GM04504 (cell line): ENCODE measurements at regions not wholly inside any gene's neighbourhood (a gene's known extent, or its start where the extent isn't known, plus 50 kb on each side); places are given as distances from the start of the nearest gene placed in this dataset.
"Not testable (repeated sequence)": the region's sequence is repeated elsewhere in the genome, so short reads cannot be mapped to it uniquely, and the experiment has no call there.

ENCODE experiments used
- DNase-seq: peaks from one replicate; pipeline ENCODE4 v3.0.0-alpha.2; 2012; ENCODE audit warnings: low read depth

GRCh38 chr6:82118150-82118562, 129.4 kb downstream of the IBTK start:
- no peak for DNase-seq

- DNase-seq = no peak
Measured at GRCh38 chr6:82114748-82115147, 132.8 kb downstream of the IBTK start.

- no peak for DNase-seq
Measured at GRCh38 chr6:82113231-82113630, 134.3 kb downstream of the IBTK start.

GRCh38 chr6:82111818-82112217, 135.7 kb downstream of the IBTK start:
- DNase-seq = no peak

DNA sequence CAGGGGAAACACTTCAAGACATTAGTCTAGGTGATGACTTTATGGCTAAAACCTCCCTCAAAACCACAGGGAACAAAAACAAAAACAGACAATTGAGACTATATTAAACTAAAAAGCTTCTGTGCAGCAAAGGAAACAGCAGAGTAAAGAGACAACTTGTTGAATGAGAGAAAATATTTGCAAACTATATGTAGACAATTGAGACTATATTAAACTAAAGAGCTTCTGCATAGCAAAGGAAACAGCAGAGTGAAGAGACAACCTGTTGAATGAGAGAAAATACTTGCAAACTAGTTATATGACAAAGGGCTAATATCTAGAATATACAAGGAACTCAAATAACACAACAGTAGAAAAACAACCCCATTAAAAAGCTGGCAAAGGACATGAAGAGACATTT, 136.4 kb downstream of the IBTK start:
- no peak for DNase-seq

DNA sequence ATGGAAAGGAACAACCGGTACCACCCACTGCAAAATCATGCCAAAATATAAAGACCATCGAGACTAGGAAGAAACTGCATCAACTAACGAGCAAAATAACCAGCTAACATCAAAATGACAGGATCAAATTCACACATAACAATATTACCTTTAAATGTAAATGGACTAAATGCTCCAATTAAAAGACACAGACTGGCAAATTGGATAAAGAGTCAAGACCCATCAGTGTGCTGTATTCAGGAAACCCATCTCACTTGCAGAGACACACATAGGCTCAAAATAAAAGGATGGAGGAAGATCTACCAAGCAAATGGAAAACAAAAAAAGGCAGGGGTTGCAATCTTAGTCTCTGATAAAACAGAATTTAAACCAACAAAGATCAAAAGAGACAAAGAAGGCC, 144.4 kb downstream of the IBTK start:
- not testable (repeated sequence) for DNase-seq

DNA sequence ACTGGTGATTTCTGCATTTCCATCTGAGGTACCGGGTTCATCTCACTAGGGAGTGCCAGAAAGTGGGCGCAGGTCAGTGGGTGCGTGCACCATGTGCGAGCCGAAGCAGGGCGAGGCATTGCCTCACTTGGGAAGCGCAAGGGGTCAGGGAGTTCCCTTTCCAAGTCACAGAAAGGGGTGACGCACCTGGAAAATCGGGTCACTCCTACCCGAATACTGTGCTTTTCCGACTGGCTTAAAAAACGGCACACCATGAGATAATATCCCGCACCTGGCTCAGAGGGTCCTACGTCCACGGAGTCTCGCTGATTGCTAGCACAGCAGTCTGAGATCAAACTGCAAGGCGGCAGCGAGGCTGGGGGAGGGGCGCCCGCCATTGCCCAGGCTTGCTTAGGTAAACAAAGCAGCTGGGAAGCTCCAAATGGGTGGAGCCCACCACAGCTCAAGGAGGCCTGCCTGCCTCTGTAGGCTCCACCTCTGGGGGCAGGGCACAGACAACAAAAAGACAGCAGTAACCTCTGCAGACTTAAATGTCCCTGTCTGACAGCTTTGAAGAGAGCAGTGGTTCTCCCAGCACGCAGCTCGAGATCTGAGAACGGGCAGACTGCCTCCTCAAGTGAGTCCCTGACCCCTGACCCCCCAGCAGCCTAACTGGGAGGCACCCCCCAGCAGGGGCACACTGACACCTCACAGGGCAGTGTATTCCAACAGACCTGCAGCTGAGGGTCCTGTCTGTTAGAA, 146.0 kb downstream of the IBTK start:
- not testable (repeated sequence) for DNase-seq

DNA sequence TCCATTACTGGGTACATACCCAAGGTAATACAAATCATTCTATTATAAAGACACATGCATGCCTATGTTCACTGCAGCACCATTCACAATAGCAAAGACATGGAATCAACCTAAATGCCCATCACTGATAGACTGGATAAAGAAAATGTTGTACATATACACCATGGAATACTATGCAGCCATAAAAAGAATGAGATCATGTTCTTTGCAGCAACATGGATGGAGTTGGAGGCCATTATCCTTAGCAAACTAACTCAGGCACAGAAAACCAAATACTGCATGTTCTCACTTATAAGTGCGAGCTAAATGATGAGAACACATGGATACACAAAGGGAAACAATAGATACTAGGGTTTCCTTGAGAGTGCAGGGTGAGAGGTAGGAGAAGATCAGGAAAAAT, 146.8 kb downstream of the IBTK start:
- not testable (repeated sequence) for DNase-seq

DNA sequence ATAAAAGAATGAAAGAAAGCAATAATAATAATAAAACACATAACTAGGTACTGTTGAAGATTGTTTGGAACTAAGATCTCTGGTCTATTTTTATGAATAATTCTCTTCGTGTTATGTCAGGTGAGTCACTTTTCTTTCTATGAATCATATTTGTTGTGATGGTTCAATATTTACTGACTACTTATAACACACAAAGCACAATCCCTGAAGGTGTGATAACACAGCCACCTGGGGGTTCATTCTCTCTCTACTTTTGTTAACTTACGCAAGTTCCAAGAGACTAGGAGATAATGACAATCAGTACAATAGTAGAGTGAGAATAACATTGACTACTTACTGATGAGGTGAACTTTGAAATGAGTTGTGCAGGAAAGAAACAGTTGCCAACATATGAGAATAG, 149.9 kb downstream of the IBTK start:
- DNase-seq = no peak

GRCh38 chr6:82095091-82095490, 152.5 kb downstream of the IBTK start:
- no peak for DNase-seq

GRCh38 chr6:82094166-82094806, 153.3 kb downstream of the IBTK start:
- DNase-seq = no peak

- no peak for DNase-seq
Measured at GRCh38 chr6:82088978-82089771, 158.4 kb downstream of the IBTK start.

GRCh38 chr6:82086944-82087343, 160.6 kb downstream of the IBTK start:
- DNase-seq = no peak

- DNase-seq = no peak
Measured at GRCh38 chr6:82085701-82086100, 161.8 kb downstream of the IBTK start.

DNA sequence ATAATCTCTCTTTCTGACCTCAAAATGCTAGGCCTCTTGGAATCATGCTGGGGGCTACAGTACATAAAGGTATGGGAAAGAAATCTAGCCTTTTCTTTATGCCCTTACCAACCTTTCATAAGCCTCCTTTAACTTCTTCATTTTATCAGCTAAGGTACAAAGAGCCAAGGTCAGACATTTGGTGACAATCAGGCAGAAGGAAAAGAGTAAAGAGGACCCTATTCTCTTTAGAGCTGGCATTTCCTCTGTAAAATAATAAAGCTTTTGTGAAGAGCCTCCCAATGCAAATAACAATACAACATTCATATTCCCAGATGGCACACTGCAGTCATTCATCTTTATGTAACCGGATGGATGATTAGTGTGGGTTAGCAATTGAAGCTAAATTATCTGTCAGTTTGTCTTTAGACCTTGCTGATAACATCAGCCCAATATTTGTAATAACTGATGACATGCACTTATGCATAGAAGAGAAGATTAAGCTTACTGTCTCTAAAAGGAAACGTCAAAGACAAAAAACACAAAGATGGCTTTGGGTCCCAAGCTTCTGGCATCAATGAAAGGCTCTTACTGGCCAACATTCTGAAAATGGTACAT, 163.1 kb downstream of the IBTK start:
- DNase-seq = no peak

DNA sequence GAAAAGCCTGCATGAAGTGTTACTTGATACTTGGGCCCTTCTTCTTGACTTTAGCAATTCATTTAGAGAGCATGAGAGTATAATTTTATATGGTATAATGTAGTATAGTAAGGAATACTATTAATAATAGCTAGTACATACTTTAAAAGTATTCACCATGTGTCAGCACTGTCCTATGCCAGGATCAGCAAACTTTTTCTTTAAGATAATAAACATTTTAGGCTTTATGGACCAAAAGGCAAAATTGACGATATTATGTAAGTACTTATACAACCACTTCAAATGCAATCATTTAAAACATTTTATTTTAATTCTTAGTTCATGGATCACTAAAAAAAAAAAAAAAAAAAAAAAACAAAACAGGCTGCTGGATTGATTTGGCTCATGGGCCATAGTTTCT, 163.9 kb downstream of the IBTK start:
- DNase-seq = no peak

DNA sequence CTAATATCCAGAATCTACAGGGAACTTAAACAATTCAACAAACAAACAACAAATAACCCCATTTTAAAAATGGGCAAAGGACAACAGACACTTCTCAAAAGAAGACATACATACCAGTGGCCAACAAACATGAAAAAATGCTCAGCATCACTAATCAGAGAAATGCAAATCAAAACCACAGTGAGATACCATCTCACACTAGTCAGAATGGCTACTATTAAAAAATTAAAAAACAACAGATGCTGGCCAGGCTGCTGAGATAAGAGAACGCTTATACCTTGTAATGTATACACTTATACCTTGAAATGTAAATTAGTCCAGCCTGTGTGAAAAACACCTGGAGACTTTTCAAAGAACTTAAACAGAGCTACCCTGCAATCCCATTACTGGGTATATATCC, 166.8 kb downstream of the IBTK start:
- DNase-seq = no peak

- DNase-seq = no peak
Measured at GRCh38 chr6:82078286-82078908, 169.1 kb downstream of the IBTK start.

DNA sequence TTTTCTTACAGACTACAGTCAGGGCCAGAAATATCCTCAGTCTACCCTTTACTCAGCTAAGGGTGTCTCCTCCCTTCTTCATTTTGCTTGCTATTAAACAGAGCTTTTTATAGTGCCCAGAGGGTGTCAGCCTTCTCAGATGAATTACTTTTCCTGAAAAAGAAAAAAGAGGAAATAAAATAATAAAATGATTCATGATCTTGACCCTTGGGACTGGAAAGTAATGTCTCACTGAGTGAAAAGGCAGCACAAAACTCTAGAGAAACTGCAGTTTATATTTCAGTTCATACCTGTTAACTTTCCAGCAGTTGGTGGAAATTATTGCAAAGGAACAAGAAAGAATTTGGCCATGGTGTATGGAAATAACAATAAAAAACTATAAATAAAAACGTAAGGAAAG, 170.6 kb downstream of the IBTK start:
- no peak for DNase-seq

DNA sequence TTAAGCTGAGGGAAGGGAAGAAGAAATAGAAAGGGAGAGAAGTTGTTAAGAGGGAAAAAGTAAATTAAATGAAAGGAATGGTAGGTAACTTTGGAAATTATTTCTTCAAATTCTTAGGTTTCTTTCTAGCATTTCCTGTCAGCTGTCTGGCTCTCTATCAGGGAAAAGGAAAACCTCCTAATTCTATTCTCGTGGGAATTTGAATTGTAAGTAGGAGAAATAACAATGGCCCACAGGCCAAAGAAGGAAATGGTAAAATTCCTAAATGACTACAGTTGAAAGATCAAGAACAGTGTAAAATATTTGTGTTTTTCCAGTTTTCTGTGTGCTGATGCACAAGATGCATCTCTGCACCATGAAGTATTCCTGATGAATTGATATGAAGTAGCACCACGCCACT, 173.0 kb downstream of the IBTK start:
- DNase-seq = no peak

- no peak for DNase-seq
Measured at GRCh38 chr6:82073484-82073883, 174.1 kb downstream of the IBTK start.

DNA sequence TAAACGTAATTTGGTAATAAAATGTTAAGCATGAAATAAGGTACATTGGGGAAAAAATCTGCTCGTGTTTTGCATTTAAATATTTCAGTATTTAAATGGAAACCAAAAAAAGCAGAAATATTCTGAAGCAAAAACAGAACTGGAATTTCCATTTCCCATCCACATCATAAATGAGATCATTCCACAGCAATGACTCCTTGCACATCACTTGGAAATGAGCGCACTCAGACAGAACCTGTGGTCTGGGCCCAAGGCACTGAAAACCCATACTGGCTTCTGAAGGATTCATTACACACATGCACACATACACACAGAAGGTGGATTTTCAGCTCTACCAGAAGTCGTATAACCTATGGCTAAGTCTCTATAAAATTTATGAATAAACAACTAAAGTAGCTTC, 174.8 kb downstream of the IBTK start:
- DNase-seq = peak; percentile 36
